ENCODE measurements at regions not wholly inside any gene's neighbourhood (a gene's known extent, or its start where the extent isn't known, plus 50 kb on each side); places are given as distances from the start of the nearest gene placed in this dataset.

DNA sequence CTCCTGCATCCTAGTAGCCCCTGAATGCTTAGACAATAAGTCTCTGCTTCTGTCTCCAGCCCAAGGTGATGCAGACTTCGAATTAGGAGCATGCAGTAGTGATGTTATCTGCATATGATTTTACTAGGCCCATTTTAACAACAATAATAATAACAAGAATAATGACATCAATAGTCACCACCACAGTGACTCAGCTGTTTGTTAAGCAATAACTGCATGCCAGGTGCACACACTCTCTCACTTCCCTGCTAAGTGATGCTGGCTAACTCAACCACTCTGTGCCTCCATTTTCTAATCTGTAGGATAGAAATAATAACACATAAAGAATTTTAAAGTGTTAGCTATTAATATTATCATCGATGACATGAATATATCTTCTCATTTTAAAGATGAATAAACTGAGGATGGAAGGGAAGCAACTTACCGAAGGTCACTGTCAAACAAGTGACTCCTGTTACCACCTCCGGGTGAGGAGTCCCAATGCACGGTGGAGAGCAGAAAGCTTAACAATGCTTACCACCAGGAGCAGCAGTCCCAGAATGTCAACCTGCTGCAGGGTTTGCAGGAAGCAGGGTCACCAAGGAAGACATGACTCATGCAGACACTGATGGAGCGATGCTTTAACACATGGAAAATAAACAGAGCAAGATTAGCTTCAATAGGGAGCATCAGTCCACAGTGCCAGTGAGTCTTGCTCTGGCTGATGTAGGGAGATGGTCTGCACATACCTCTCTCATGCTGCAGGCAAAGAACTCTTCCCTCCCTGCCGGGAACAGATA is 290.2 kb downstream of the SPATA17 start:
- intact Hi-C loops (cut with DNase I): no loop called here
- ATAC-seq (no peak), DNase-seq (ENCODE audit: low spot score) (no peak)

DNA sequence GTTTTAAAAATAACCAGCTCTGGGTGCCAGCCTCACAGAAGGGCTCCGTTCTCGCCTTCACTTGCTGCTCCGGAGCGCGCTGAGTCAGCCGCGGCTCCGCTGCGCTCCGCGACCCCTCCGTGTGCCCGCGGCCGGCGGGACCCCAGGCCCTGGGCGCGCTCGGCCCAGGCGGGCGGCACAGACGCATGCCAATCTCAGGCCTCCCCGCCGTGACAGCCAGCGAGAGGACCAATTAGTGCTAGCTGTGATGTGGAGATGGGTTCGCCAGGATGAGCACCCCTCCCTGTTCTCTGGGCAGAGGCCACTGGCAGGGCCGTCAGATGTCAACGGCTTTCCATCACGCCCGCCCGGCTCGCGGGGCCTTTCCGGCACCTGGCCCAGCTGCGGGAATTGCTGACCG is 293.8 kb downstream of the SPATA17 start:
- intact Hi-C loops (cut with DNase I): no loop called here
- ATAC-seq: no peak
- DNase-seq (ENCODE audit: low spot score): no peak

DNA sequence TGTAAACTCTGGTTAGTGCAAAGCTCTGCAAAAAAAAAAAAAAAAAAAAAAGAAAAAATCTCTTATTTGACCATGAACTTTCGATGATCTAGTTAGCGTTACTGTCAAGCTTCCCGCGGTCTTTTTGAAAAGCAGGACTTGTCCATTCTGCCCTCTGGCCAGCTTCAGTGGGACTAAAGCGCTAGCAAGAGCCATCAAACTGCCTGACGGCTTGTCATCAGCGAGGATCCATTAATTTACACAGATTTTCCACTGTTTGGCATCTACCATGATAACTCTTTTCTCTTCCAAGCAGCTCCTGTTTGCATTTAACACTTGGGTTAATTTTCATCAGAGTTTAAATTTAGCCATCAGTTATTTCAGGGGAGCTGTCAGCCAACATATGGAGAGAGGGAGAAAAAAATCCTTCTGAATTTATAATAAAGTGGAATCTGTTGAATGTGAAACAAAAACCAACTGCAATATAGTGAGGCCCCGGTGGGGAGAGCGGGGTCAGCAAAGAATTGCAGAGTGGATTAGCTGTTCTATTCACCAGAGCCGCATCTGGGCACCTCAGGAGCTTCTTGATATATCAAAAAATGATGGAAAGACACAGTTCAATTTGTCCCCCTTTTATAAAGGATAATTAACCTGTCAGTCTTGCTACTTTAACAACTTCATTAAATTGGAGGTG is 298.2 kb downstream of the SPATA17 start:
- no peak for ATAC-seq
- no peak for DNase-seq (ENCODE audit: low spot score)
- intact Hi-C loops (cut with DNase I): no loop called here

DNA sequence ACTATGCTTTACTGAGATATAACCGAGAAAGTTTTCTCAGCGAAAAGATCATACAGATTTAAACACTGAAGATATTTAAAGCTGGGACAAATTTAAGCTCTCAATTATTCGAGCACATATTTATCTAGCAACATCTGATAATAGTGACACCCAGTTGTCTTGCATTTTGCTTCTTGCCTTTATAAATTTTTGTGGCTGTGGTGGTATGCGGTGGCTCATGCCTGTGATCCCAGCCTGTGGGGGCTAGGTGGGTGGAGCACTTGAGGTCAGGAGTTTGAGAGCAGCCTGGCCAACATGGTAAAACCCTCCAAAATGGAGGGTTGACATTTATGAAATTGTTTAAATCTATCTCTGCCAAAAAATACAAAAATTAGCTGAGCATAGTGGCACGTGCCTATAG is 312.2 kb downstream of the SPATA17 start:
- intact Hi-C loops (cut with DNase I): no loop called here
- no peak for DNase-seq (ENCODE audit: low spot score)
- no peak for ATAC-seq

DNA sequence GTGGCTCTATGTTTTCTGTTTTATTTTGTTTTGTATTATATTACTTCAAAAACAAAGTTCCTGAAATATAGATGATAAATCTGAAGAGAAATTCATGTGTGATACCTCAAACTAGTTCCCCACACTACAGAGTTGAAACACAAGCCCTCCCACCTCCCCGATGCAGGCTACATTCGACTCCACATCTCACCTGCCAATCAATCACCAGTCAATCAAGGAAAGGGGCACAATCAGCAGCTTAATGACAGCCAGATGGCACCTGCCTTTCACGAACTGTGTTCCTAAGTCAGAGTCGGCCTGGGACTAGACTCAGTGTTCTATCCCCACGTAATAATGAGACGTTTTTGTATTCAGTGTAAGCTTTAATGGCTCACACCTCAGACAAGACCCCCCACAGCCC is 313.4 kb downstream of the SPATA17 start:
- intact Hi-C loops (cut with DNase I): no loop called here
- DNase-seq (ENCODE audit: low spot score) (no peak), ATAC-seq (no peak)

DNA sequence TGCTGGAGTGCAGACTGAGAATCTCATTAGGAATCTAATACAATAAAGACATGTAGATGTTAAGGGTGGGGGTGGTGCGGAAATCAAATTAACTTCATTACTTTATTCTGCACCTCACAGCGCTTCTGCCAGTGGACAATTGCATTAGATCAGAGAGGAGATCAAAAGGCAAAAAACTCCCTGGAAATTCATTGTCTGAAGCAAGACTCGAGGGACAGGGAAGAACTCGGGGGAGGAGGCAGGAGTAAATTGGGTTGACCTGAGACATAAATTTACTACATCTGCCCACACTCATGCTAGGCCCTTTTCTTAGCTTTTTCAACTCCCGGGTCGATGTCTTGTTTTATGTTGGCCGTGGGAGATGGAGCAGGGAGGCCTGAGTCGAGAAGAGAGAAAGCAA is 315.4 kb downstream of the SPATA17 start:
- intact Hi-C loops (cut with DNase I): no loop called here
- no peak for ATAC-seq
- DNase-seq (ENCODE audit: low spot score): no peak

GRCh38 chr1:217948741-217949140 is 317.6 kb downstream of the SPATA17 start:
- no peak for DNase-seq (ENCODE audit: low spot score)
- intact Hi-C loops (cut with DNase I): no loop called here
- no peak for ATAC-seq

GRCh38 chr1:217953330-217953729 is 322.2 kb downstream of the SPATA17 start:
- ATAC-seq (no peak), DNase-seq (ENCODE audit: low spot score) (no peak)
- intact Hi-C loops (cut with DNase I): no loop called here

DNA sequence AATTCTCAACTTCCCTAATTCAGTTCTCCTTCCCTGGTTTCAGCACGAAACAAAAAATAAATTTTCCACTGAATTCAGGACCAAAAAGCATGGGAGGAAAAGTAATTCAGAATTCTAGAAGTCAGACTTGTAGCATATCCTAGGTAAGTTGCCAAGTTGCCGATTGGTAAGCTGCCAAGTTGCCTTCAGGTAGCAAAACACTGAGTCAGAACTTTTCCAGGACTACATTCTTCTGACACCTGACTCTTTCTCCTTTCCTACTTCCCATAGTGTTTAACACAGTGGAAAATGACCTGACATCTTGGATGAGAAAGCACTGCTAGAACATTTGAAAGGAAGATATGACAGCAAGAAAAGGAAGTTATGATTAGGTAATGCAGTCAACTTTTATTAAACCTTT is 322.8 kb downstream of the SPATA17 start:
- intact Hi-C loops (cut with DNase I): no loop called here
- no peak for ATAC-seq
- no peak for DNase-seq (ENCODE audit: low spot score)

GRCh38 chr1:217955723-217956122 is 324.6 kb downstream of the SPATA17 start:
- intact Hi-C loops (cut with DNase I): no loop called here
- no peak for DNase-seq (ENCODE audit: low spot score)
- no peak for ATAC-seq

- DNase-seq (ENCODE audit: low spot score) (no peak), ATAC-seq (peak; percentile 15)
- intact Hi-C loops (cut with DNase I): no loop called here
Observed at GRCh38 chr1:217965156-217965786, 319.8 kb upstream of the RRP15 start.

- intact Hi-C loops (cut with DNase I): no loop called here
- ATAC-seq (no peak), DNase-seq (ENCODE audit: low spot score) (no peak)
Observed at GRCh38 chr1:217968085-217968484, 317.0 kb upstream of the RRP15 start.

- intact Hi-C loops (cut with DNase I): no loop called here
- DNase-seq (ENCODE audit: low spot score): no peak
- no peak for ATAC-seq
Observed at GRCh38 chr1:217969428-217969827, 315.7 kb upstream of the RRP15 start.

DNA sequence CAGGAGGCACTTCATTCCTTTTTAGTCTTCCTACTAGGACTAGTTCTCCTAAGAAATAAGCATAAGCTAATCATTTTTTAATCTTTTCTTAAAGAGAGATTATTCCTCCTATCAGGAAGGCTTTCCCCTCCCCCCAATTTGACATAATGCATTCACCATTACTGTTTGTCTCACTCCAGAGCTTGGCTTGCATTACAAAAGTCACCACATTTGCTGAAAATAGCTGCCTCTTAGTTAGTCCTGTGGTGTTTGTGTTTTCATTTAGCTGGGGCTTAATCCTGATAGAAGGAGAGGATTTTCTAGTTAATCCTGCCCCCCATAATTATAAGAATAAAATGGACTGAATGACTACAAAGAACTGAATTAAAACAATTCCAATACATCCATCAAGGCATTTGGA is 307.1 kb upstream of the RRP15 start:
- ATAC-seq (no peak), DNase-seq (ENCODE audit: low spot score) (no peak)
- intact Hi-C loops (cut with DNase I): no loop called here

DNA sequence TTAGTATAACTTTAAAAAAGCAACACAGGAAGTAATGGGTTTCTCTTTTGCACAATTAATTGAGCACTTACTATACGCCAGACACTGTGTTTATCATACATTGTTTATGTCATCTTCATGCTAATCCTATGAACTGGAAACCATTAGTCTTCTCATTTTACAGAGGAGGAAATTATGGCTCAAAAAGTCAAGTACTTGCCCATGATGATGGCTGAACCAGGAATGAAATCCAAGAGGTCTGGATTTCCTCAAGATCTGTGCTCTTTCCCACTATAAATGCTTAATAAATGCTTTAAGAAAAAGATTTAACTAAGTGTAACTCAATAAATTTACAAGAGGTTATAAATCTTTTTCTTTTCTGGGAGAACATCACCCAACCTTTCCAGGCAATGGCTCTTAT is 303.7 kb upstream of the RRP15 start:
- DNase-seq (ENCODE audit: low spot score): no peak
- ATAC-seq: no peak
- intact Hi-C loops (cut with DNase I): no loop called here

GRCh38 chr1:217982331-217983050 is 302.6 kb upstream of the RRP15 start:
- intact Hi-C loops (cut with DNase I): no loop called here
- DNase-seq (ENCODE audit: low spot score): no peak
- no peak for ATAC-seq

DNA sequence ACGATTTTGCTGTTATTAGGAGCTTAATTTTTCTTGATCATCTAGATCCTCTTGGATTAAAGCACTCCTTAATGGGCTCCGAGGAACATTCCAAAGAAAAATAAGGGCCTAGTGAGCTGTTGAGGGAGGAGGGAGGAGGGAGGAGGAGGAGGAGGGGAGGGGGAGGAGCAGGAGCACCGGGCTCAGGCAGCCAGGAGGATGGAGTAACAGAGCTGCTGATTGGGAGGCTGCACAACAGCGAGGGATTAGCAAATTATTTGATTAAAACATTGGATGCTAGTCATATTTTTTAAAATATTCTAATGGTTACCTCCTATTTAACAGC is 302.1 kb upstream of the RRP15 start:
- DNase-seq (ENCODE audit: low spot score): no peak
- intact Hi-C loops (cut with DNase I): no loop called here
- no peak for ATAC-seq

DNA sequence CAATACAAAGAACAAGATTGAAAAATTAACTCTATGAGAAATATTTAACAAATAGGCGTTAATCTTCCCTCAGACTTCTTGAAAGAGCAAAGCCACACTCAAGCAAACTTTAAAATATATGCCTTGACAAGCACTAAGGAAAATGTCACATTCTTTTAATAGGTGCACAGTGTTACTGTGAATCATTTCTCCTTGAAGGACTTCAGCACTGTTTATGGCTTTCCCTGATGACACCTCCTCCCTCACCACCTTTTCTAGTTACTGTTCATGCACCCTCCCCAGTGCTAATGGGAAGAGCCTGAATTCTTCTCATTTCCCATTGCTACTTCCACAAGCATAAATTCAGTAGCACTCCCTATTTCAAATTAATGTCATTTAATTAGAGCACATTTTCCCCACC is 299.5 kb upstream of the RRP15 start:
- no peak for DNase-seq (ENCODE audit: low spot score)
- no peak for ATAC-seq
- intact Hi-C loops (cut with DNase I): no loop called here

GRCh38 chr1:217989510-217989909 is 295.6 kb upstream of the RRP15 start:
- intact Hi-C loops (cut with DNase I): no loop called here
- ATAC-seq (no peak), DNase-seq (ENCODE audit: low spot score) (no peak)

- intact Hi-C loops (cut with DNase I): no loop called here
Observed at GRCh38 chr1:217993439-217993838, 291.7 kb upstream of the RRP15 start.

More at GRCh38 chr1:217993439-217993838, 291.7 kb upstream of the RRP15 start:
- ATAC-seq (no peak), DNase-seq (ENCODE audit: low spot score) (no peak)
